HG02970 (cell line): ENCODE measurements at regions not wholly inside any gene's neighbourhood (a gene's known extent, or its start where the extent isn't known, plus 50 kb on each side); places are given as distances from the start of the nearest gene placed in this dataset.

Source experiments
- ATAC-seq: cut with Tn5 transposase; IDR thresholded peaks from one replicate; pipeline ENCODE4 v1.9.1; 2021; ENCODE audit warnings: mild to moderate bottlenecking, moderate library complexity, moderate number of reproducible peaks; ENCODE audit not compliant: unreplicated experiment, low FRiP score

GRCh38 chr11:29783506-29783905 lies 233.3 kb downstream of the KCNA4 start:
- no peak for ATAC-seq

DNA sequence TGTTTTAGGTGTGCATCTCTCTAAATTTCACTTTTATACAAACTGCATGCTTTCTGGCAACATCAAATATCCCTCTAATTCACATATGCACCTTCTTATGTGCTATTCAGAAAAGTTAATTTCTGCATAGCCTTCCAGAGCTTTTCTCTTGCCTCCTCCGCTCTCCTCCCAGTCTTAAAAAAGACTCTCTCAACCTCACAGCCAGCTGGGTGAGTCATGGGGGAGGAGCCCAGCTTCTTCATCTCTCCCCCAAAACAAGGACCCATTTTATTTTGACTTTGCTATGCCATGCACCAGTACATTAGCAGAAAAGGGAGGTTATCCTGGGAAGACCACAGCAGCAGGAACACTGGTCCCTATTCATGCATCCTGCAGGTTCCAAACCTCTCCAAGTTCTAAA lies 234.4 kb downstream of the KCNA4 start:
- ATAC-seq: no peak

- ATAC-seq: no peak
Observed at GRCh38 chr11:29781268-29781667, 235.6 kb downstream of the KCNA4 start.

GRCh38 chr11:29780756-29781155 lies 236.1 kb downstream of the KCNA4 start:
- no peak for ATAC-seq

GRCh38 chr11:29773656-29774264 lies 243.1 kb downstream of the KCNA4 start:
- no peak for ATAC-seq

GRCh38 chr11:29756871-29757270 lies 260.0 kb downstream of the KCNA4 start:
- no peak for ATAC-seq

GRCh38 chr11:29755474-29755873 lies 261.4 kb downstream of the KCNA4 start:
- ATAC-seq: no peak

- no peak for ATAC-seq
Observed at GRCh38 chr11:29751618-29752017, 265.2 kb downstream of the KCNA4 start.

- no peak for ATAC-seq
Observed at GRCh38 chr11:29750392-29750791, 266.4 kb downstream of the KCNA4 start.

DNA sequence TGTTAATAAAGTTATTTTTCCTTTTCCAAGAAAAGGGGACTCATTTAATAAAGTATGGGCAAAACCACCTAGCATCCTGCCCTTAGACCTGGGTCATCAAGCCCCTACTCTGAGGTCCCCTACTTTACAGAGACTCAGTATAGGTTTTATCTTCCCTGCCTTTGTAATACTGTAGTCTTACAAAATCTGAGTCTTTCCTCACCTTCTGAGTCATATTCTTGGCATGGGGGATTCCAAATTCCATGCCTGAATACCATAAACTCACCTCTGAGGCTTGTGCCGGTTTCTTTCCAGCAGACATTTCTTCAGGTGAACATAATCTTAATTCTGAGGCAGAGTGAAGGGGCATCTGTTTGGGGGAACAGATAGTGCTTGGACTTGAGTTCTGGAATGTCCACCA lies 282.5 kb downstream of the KCNA4 start:
- ATAC-seq: no peak

GRCh38 chr11:29713831-29714320 lies 303.0 kb downstream of the KCNA4 start:
- ATAC-seq: no peak

DNA sequence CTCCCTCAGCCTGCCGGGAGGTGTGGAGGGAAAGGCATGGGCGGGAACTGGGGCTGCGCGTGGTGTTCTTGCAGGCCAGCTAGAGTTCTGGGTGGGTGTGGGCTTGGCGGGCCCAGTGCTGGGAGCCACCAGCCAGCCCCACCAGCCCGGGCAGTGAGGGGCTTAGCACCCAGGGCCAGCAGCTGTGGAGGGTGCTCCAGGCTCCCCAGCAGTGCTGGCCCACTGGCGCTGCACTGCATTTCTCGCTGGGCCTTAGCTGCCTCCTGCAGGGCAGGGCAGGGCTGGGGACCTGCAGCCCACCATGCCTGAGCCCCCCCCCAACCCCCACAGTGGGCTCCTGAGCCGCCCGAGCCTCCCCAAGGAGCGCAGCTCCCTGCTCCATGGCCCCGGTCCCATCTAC lies 304.2 kb downstream of the KCNA4 start:
- ATAC-seq: no peak

DNA sequence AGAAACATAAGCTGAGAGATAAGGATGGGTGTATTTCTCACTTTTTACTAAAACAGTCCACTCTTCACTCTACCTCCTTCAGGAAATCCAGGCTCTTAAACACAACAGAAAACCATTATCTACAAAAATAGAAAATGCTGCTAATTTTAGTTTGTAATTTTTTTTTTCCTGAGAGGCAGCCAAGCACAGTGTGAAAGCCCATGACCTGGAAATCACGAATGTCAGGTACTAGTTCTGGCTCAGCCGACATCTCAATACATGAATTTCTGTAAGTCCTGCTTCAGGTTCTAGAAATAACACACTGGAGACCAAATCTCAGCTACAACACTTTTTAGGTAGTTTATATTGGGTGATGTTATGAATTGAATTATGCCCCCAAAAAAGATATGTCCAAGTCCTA lies 308.9 kb downstream of the KCNA4 start:
- no peak for ATAC-seq

GRCh38 chr11:29685361-29685760 lies 331.5 kb downstream of the KCNA4 start:
- ATAC-seq: no peak

- no peak for ATAC-seq
Observed at GRCh38 chr11:29682856-29683255, 334.0 kb downstream of the KCNA4 start.

- no peak for ATAC-seq
Observed at GRCh38 chr11:29679996-29680395, 336.8 kb downstream of the KCNA4 start.

DNA sequence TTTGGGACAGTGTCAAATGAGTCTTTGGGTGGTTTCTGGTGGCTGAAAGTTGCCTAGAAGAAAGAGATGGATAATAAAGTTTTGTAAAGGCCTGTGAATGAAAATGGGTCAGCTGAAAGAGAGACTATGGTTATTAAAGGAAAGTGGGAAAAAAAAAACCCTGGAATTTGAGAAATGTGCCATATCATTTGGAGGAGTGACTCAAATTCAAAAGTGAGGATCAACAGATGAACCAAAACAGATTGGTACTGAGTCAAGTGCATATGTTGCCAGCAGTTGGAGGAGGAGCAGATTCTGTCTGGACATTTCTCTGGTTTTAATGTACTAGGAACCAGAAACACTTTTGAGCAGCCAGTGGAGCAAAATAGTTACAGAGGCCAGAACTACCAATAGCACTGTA lies 339.8 kb downstream of the KCNA4 start:
- no peak for ATAC-seq

DNA sequence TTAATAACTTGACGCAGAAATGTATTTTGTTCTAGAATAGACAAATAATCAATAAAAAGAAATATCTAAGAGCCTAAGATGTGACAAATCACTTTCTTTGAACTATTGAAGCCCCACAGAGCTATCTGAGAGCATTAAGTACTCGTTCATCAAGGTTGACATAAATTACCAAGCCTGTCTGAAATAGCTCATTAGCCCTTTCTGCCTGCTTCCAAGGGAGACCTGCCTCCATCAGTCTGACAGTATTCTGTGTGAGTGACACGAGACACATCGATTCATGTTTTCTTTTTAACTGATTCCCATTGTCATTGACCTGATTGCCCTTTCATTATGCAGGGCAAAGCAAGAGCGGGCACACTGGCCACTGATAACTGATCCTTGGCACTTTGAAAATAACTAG lies 347.5 kb downstream of the KCNA4 start:
- no peak for ATAC-seq

DNA sequence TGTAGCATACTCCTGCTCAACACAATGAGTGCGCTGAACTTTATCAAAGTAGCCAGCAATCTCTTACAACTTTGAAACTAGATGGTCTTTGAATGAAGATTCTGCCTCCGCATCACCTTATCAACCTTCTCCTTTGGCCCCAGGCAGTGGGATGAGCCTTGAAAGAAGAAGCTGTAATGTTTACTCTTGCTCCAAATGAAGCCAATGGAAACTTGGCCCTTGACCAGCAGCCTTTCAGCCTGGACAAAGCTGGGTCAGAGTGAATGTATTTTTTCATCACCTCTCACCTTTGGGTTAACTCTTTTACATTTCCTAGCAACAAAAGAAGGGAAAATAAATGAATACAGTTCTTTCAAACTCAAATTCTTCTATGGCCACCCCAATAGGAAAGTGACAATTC lies 359.1 kb downstream of the KCNA4 start:
- no peak for ATAC-seq

- no peak for ATAC-seq
Observed at GRCh38 chr11:29656597-29656996, 360.2 kb downstream of the KCNA4 start.

- no peak for ATAC-seq
Observed at GRCh38 chr11:29645373-29645772, 371.5 kb downstream of the KCNA4 start.

- no peak for ATAC-seq
Observed at GRCh38 chr11:29641201-29641600, 375.6 kb downstream of the KCNA4 start.

DNA sequence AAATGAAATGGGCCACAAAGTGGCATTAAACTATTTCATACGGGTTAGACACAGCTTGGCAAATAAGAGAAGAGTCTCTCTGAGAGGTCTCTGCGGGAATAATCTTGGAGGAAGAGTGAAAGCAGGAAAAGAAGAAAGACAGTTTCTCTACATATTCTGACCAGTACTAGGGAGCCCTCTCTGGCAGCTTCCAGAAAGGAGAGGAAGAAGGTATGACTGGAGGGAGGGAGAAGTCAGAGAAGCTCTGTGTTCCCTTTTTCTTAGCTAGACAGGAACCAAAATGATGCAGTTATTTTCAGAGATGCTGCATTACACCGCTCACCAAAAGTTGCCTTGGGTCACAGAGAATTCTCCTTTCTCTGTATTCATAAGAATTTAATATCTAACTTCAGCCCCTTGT lies 382.1 kb downstream of the KCNA4 start:
- ATAC-seq: no peak
